GM12878 (cell line): ENCODE measurements at regions not wholly inside any gene's neighbourhood (a gene's known extent, or its start where the extent isn't known, plus 50 kb on each side); places are given as distances from the start of the nearest gene placed in this dataset.

ENCODE experiments used
- BMI1 ChIP-seq: fragments of 450-650 bp; IDR thresholded peaks from 2 replicates; pipeline ENCODE4 v1.6.1; 2016; ENCODE audit warnings: mild to moderate bottlenecking, moderate library complexity, borderline replicate concordance
- EP300 ChIP-seq, 2 experiments: fragments of 150-350 bp in 1 of 2; IDR thresholded peaks; 2 replicates each; pipeline ENCODE4 v1.6.1; 2011 to 2012; ENCODE audit warnings: low read depth in 2 of 2, low read length in 2 of 2, borderline replicate concordance in 1 of 2, improper control_type of control experiment in 1 of 2, inconsistent platforms in 1 of 2; ENCODE audit not compliant: control insufficient read depth in 1 of 2
- GATAD2B ChIP-seq: fragments of 450-650 bp; conservative IDR thresholded peaks from 2 replicates; pipeline ENCODE4 v1.6.1; 2017; ENCODE audit warnings: low read depth, mild to moderate bottlenecking, moderate library complexity
- SREBF2 ChIP-seq: IDR thresholded peaks from 2 replicates; pipeline ENCODE4 v1.6.1; 2012; ENCODE audit warnings: mild to moderate bottlenecking, low read length
- TAF1 ChIP-seq: IDR thresholded peaks from 2 replicates; pipeline ENCODE4 v1.6.1; 2011; ENCODE audit warnings: mild to moderate bottlenecking, low read depth, low read length, borderline replicate concordance
- TCF12 ChIP-seq: IDR thresholded peaks from 2 replicates; pipeline ENCODE4 v1.6.1; 2011; ENCODE audit warnings: low read depth, mild to moderate bottlenecking, low read length
- TF ChIP-seq, protein P1 (sequence below), 3 experiments: IDR thresholded peaks in 2 of 3; conservative IDR thresholded peaks in 1 of 3; 2 replicates each; pipeline ENCODE4 v1.5.1; 2011; ENCODE audit warnings: low read depth in 3 of 3, low read length in 3 of 3, mild to moderate bottlenecking in 3 of 3, control low read depth in 2 of 3, moderate library complexity in 2 of 3, inconsistent platforms in 1 of 3, mixed read lengths in 1 of 3; ENCODE audit not compliant: control insufficient read depth in 2 of 3, insufficient read depth in 1 of 3; ENCODE audit errors: extremely low read depth in 1 of 3
- TF ChIP-seq, protein P2 (sequence below): IDR thresholded peaks from 2 replicates; pipeline ENCODE4 v1.6.1; 2012; ENCODE audit warnings: low read depth, low read length, improper control_type of control experiment

DNA sequence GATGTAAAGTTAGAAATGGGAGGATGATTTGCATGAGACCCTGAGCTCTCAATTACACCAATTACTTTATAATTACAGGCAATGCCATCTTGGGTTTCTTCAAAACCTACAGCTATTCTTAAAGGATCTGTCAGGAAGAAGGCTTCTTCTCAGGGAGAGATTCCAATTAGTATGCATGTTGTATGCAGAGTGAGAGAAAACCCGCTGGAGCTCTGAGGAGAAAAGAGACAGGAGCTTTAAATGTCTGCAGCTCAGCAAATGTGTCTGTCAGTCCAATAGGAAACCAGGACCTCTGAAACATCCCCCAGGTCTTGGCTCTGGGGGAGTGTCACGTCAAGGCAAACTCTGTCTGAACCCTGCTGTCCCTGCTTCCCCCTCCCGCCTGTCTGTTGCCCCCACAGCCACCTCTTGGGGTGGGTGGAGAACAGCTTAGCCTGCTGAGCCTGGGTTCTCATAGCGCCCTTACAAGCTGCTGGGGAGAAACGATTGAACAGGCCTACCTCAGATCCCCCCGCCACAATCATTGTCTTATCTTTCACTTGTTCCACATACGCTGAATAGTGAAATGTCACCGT, 140.2 kb downstream of the SPATA19 start:
- TF ChIP-seq, protein P1, sequence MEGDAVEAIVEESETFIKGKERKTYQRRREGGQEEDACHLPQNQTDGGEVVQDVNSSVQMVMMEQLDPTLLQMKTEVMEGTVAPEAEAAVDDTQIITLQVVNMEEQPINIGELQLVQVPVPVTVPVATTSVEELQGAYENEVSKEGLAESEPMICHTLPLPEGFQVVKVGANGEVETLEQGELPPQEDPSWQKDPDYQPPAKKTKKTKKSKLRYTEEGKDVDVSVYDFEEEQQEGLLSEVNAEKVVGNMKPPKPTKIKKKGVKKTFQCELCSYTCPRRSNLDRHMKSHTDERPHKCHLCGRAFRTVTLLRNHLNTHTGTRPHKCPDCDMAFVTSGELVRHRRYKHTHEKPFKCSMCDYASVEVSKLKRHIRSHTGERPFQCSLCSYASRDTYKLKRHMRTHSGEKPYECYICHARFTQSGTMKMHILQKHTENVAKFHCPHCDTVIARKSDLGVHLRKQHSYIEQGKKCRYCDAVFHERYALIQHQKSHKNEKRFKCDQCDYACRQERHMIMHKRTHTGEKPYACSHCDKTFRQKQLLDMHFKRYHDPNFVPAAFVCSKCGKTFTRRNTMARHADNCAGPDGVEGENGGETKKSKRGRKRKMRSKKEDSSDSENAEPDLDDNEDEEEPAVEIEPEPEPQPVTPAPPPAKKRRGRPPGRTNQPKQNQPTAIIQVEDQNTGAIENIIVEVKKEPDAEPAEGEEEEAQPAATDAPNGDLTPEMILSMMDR (IDR thresholded peaks at IDR 0.05 in 2 of 3, conservative IDR thresholded peaks at IDR 0.05 in 1 of 3; ENCODE audit: control insufficient read depth in 2 of 3, extremely low read depth in 1 of 3, insufficient read depth in 1 of 3, low read depth in 3 of 3, low read length in 3 of 3), result no peak
- TF ChIP-seq TAF1, result no peak
- TF ChIP-seq BMI1, result no peak
- TF ChIP-seq TCF12, result no peak
- TF ChIP-seq, protein P2, sequence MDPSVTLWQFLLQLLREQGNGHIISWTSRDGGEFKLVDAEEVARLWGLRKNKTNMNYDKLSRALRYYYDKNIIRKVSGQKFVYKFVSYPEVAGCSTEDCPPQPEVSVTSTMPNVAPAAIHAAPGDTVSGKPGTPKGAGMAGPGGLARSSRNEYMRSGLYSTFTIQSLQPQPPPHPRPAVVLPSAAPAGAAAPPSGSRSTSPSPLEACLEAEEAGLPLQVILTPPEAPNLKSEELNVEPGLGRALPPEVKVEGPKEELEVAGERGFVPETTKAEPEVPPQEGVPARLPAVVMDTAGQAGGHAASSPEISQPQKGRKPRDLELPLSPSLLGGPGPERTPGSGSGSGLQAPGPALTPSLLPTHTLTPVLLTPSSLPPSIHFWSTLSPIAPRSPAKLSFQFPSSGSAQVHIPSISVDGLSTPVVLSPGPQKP, result no peak
- TF ChIP-seq GATAD2B, result no peak
- no peak for TF ChIP-seq EP300 (IDR thresholded peaks at IDR 0.05; ENCODE audit: borderline replicate concordance in 1 of 2, control insufficient read depth in 1 of 2, low read depth in 2 of 2, low read length in 2 of 2)
- TF ChIP-seq SREBF2, result no peak
